OCI-LY3 (cell line): ENCODE measurements at regions not wholly inside any gene's neighbourhood (a gene's known extent, or its start where the extent isn't known, plus 50 kb on each side); places are given as distances from the start of the nearest gene placed in this dataset.

Experiments
- H2AFZ ChIP-seq: fragments of 200-600, 300-600 bp; shearing (Covaris generic); 2 replicates; pipeline ENCODE4 v1.6.0; 2014; ENCODE audit warnings: antibody characterized with exemption, low read depth, low read length
- H3K27ac ChIP-seq: fragments of 200-600, 300-600 bp; sonication (generic); 2 replicates; pipeline ENCODE4 v1.5.1; 2014; ENCODE audit warnings: mild to moderate bottlenecking, low read length, moderate library complexity, mixed read lengths
- H3K27me3 ChIP-seq: fragments of 200-600, 300-600 bp; sonication (generic); 2 replicates; pipeline ENCODE4 v1.6.1; 2014; ENCODE audit warnings: low read depth, low read length, mixed read lengths
- H3K36me3 ChIP-seq: fragments of 200-600, 300-600 bp; sonication (generic); replicated peaks from 2 replicates; pipeline ENCODE3; 2014; ENCODE audit warnings: low read depth, low read length, mixed read lengths
- H3K4me1 ChIP-seq: fragments of 300-600, 200-600 bp; sonication (generic); 2 replicates; pipeline ENCODE4 v1.6.1; 2014; ENCODE audit warnings: low read length, mixed read lengths
- H3K4me2 ChIP-seq: fragments of 200-600, 300-600 bp; sonication (generic); 2 replicates; pipeline ENCODE4 v1.6.1; 2014; ENCODE audit warnings: low read length, mixed read lengths
- H3K4me3 ChIP-seq: fragments of 300-600, 200-600 bp; sonication (generic); 2 replicates; pipeline ENCODE4 v1.5.1; 2014; ENCODE audit warnings: antibody characterized with exemption, mild to moderate bottlenecking, low read length, moderate library complexity
- H3K79me2 ChIP-seq: fragments of 300-600, 200-600 bp; shearing (Covaris generic); 2 replicates; pipeline ENCODE4 v1.6.1; 2014; ENCODE audit warnings: mild to moderate bottlenecking, low read length, mixed read lengths
- H3K9ac ChIP-seq: fragments of 300-600, 200-600 bp; shearing (Covaris generic); 2 replicates; pipeline ENCODE4 v1.6.0; 2014; ENCODE audit warnings: mild to moderate bottlenecking, low read length, moderate library complexity
- H3K9me3 ChIP-seq: fragments of 200-600, 300-600 bp; shearing (Covaris generic); 2 replicates; pipeline ENCODE4 v1.6.1; 2014; ENCODE audit warnings: low read length, mixed read lengths; ENCODE audit not compliant: insufficient read depth
- H4K20me1 ChIP-seq: fragments of 200-600, 300-600 bp; sonication (generic); 2 replicates; pipeline ENCODE4 v1.6.1; 2016; ENCODE audit warnings: low read length, mixed read lengths; ENCODE audit not compliant: insufficient read depth
- EZH2phosphoT487 ChIP-seq: fragments of 200-600 bp; shearing (Covaris generic); IDR thresholded peaks from 2 replicates; pipeline ENCODE4 v1.6.1; 2018; ENCODE audit warnings: antibody characterized with exemption, mixed run types, low read depth
- TF ChIP-seq, protein P1 (sequence below): fragments of 200-600, 300-600 bp; sonication (generic); IDR thresholded peaks from 2 replicates; pipeline ENCODE4 v1.5.1; 2014; ENCODE audit warnings: antibody characterized with exemption, low read length, low read depth

DNA sequence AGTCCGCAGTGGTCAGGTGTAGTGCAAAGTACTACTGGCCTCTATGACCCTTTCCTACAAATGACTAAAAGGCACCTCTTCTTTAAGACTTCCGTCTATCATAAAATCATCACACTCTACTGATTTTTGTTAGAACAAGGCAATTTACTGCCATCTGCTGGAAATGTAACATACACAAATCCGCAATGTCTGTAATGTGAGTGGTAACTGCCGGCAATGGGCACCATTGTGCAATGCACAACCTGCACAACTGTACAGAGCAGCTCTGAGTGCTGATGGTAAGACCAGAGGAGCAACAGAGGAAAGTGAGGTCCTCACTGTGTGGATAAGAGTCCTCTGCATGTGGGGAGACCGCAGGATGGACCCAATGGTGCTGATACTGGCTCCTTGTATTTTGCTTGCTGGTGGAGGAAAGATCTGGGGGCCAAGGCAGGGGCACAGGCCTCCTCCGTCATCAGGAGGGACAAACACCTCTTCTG, 103.7 kb downstream of the ATPSCKMT start:
- Histone ChIP-seq H2AFZ (no peak overlapping the region; the same call in 1 of the 2 replicates), H3K9ac (no peak overlapping the region), H4K20me1 (no peaks in the 10 kb centered on the region), H3K4me1 (no peaks in the 10 kb centered on the region), H3K27me3 (peaks cover 4% of the 10 kb centered on the region; the same call in 1 of the 2 replicates), H3K4me3 (no peak overlapping the region), H3K4me2 (no peak overlapping the region), H3K9me3 (no peaks in the 10 kb centered on the region), H3K79me2 (no peaks in the 10 kb centered on the region), H3K27ac (no peak overlapping the region), H3K36me3 (no peaks in the 10 kb centered on the region)
- no peak for TF ChIP-seq EZH2phosphoT487
- TF ChIP-seq, protein P1, sequence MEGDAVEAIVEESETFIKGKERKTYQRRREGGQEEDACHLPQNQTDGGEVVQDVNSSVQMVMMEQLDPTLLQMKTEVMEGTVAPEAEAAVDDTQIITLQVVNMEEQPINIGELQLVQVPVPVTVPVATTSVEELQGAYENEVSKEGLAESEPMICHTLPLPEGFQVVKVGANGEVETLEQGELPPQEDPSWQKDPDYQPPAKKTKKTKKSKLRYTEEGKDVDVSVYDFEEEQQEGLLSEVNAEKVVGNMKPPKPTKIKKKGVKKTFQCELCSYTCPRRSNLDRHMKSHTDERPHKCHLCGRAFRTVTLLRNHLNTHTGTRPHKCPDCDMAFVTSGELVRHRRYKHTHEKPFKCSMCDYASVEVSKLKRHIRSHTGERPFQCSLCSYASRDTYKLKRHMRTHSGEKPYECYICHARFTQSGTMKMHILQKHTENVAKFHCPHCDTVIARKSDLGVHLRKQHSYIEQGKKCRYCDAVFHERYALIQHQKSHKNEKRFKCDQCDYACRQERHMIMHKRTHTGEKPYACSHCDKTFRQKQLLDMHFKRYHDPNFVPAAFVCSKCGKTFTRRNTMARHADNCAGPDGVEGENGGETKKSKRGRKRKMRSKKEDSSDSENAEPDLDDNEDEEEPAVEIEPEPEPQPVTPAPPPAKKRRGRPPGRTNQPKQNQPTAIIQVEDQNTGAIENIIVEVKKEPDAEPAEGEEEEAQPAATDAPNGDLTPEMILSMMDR, result peak; percentile 53

DNA sequence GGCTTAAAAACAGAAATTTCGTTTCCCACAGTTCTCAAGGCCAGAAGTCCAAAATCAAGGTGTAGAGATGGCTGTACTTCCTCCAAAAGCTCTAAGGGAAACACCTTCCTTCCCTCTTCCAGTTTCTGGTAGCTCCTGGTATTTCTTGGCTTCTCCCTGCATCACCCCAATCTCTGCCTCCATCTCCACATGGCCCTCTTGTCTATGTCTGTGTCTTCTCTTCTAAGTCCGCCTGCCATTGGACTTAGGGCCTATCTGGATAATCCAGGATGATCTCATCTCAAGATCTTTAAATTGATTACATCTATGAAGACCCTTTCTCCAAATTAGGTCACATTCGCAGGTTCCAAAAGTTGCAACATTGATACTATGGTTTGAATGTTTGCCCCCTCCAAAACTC, 105.6 kb downstream of the ATPSCKMT start:
- Histone ChIP-seq H3K4me3 (no peak overlapping the region), H3K79me2 (no peaks in the 10 kb centered on the region), H3K4me1 (no peaks in the 10 kb centered on the region), H3K27ac (no peak overlapping the region), H2AFZ (no peak overlapping the region), H3K9me3 (no peaks in the 10 kb centered on the region), H3K27me3 (peaks cover 4% of the 10 kb centered on the region; the same call in 1 of the 2 replicates), H3K9ac (no peak overlapping the region), H4K20me1 (no peaks in the 10 kb centered on the region), H3K4me2 (no peak overlapping the region), H3K36me3 (no peaks in the 10 kb centered on the region)
- TF ChIP-seq EZH2phosphoT487, result no peak
- TF ChIP-seq, protein P1, result no peak

DNA sequence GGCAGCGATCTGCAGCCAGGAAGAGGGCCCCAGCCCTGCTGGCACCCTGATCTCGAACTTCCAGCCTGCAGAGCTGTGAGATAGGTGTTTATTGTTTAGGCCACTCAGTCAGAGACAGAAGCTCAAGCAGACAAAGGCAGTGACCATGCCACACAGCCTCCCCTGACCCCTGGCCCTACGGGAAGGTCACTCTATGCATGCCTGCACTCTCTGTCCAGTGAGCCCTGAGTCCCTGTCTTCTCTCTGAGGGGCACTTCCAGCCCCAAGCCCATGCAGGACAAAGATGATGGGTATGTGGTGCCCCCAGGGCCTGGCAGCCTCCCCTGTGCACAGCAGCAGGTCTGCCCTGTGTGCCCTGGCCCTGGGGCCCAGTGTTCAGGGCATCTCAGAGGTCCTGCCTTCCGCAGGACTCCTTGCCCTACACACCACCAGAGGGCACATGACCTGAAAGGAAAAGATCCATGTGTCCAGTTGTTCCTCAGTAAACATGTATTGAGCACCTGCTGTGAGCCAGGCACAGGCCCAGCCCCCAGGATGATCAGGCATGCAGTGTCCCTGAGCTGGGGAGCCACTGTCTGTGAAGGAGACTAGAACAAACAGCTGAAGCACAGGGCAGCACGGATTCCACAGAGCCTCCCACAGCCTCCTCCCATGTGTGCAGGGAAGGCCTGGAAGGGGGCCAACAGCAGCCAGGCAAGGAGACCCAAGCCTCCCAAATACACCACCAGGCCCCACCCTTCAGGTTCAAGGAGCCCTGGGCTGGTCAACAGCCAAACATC, 109.3 kb downstream of the ATPSCKMT start:
- H3K9me3 ChIP-seq, result no peaks in the 10 kb centered on the region
- H3K9ac ChIP-seq, result no peak overlapping the region
- H2AFZ ChIP-seq, result no peak overlapping the region
- TF ChIP-seq, protein P1, result peak; percentile 6; the same call in 1 of the 2 replicates
- no peak for TF ChIP-seq EZH2phosphoT487
- H3K27me3 ChIP-seq, result no peaks in the 10 kb centered on the region
- no peaks in the 10 kb centered on the region for H3K79me2 ChIP-seq
- H3K27ac ChIP-seq, result no peak overlapping the region
- no peaks in the 10 kb centered on the region for H3K4me1 ChIP-seq
- H3K4me2 ChIP-seq, result no peak overlapping the region
- no peaks in the 10 kb centered on the region for H4K20me1 ChIP-seq
- H3K36me3 ChIP-seq, result no peaks in the 10 kb centered on the region
- H3K4me3 ChIP-seq, result no peak overlapping the region

DNA sequence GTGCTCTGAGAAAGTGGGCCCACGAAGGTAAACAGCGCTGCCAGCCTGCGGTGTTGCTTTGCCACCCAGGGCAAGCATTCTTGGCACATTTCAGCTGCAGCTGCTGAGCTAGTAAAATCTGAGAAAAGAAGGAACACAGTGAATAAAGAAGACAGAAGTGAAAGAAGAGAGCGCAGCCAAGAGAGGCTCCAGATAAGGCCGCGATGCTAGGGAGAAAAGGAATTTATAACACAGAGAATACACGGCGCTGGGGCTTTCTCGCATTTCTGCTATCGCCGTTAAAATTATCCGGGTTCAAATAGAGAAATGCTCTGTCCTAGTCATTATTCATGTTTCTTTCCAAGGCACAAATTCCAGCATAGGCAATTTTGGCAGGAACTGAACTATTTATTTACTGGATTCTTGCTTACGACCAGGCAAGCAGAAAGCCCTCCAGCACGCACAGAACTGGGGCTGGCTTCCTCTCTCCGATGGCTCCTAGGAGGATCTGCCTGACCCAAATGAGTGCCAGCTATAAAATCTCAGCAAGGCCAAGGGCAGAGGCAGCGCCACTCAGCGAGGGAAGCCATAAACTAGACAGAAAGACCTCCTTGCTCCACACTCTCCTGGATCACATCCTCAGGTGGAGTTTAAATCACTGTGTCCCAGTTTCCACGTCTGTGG, 111.2 kb downstream of the ATPSCKMT start:
- Histone ChIP-seq H4K20me1 (no peaks in the 10 kb centered on the region), H3K36me3 (no peaks in the 10 kb centered on the region), H3K4me3 (no peak overlapping the region), H3K4me2 (no peak overlapping the region), H3K27ac (no peak overlapping the region), H3K27me3 (no peaks in the 10 kb centered on the region), H3K9ac (no peak overlapping the region), H3K4me1 (no peaks in the 10 kb centered on the region), H2AFZ (no peak overlapping the region), H3K79me2 (no peaks in the 10 kb centered on the region), H3K9me3 (no peaks in the 10 kb centered on the region)
- TF ChIP-seq, protein P1, result no peak
- TF ChIP-seq EZH2phosphoT487, result no peak
